HL-60/S4 (cell line): ENCODE measurements at regions not wholly inside any gene's neighbourhood (a gene's known extent, or its start where the extent isn't known, plus 50 kb on each side); places are given as distances from the start of the nearest gene placed in this dataset.

Experiments
- in situ Hi-C: fragments of 300-500 bp; cut with MboI; formaldehyde crosslinking; loops from 2 replicates; pipeline ENCODE4 v1.14.3; 2022; ENCODE audit warnings: low sequenced_read_pairs

GRCh38 chr20:52921340-52921739 is 50.8 kb upstream of the TSHZ2 start:
- in situ Hi-C loops: no loop called here

DNA sequence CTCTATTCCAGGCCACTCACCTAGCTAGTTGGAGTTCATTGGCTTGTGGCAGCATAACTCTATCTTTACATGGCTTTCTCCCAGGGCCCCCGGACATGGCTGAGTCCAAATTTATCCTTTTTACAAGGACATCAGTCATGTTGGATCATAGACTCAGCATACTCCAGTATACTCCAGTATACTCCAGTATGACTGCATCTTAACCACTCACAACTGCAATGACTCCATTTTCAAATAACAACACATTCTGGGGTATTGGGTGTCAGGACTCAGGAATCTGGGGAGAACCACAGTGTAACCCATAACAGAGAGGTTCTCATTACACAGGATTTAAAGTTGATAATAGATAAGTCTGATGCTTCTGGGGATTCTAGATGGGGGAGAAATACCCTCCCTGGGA is 53.8 kb upstream of the TSHZ2 start:
- in situ Hi-C loops: no loop called here

- in situ Hi-C loops: no loop called here
Observed at GRCh38 chr20:52915564-52915963, 56.6 kb upstream of the TSHZ2 start.

DNA sequence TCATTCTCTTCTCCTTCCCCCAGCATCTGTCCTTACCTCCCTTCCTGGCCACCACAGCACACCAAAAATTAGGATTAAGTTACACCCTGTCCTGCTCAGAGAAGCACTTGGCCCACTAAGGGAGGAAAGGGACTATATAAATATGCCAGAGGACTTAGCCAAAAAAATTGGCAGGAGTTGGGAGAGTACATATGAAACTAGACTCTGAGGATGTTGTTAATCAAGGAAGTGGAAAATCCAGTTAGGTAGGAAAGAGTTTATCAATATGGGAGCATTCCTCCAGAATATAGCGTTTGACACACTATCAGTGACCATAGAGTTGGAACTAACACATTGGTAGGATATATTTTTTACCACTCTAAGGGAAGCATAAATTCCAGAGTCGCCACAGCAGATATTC is 57.3 kb upstream of the TSHZ2 start:
- in situ Hi-C loops: no loop called here

- in situ Hi-C loops: no loop called here
Observed at GRCh38 chr20:52913650-52914387, 58.3 kb upstream of the TSHZ2 start.

DNA sequence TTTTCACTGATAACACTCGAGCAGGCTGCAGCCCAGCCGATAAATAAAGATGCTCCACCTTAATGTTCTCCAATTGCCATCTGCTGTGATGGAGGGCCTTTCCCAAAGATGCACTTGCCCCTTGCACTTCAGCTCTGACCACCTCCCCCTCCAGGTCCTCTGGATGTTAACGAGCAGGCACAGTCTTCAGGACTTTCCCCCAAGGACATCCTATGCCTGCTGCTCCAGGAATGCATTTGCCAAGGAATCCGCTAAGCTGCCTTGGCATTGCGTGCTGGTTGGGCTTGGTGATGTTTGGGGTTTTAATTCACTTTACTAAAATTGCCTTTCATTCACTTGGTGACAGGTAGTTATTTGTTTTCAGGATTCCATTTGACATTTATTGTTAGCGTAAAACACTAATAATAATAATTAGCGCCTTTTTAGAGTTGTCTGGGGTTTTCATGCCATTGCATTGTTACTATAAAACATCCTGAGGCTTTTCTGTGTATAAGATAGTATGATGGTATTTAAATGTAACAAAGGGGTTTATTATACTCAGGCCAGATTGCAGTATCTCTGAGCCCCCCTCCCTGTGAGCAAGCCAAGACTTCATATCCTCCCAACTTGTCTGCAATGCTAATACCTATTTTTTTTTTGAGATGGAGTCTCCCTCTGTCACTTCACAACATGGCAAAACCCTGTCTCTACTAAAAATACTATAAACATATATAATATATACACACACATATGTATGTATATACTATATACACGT is 66.7 kb upstream of the TSHZ2 start:
- in situ Hi-C loops: no loop called here

- in situ Hi-C loops: no loop called here
Observed at GRCh38 chr20:52904837-52905236, 67.3 kb upstream of the TSHZ2 start.

GRCh38 chr20:52899041-52899608 is 73.0 kb upstream of the TSHZ2 start:
- in situ Hi-C loops: no loop called here

DNA sequence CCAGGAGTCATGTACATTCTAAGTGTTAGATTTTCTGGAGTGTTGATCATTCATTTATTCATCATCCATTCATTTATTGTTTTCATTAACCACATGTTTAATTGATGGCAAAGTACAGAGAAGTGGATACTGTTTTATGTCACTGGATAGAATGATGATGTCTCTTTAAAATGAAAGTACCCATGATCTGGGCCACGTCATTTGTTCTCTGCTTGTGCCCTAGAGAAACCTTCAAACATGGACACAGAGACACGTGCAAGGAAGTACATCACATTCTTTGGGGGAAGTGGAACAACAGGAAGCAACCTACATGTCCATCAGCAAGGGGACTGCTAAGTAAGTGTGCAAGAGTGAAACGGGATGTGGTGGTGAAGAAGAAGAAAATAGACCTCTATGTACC is 75.8 kb upstream of the TSHZ2 start:
- in situ Hi-C loops: no loop called here

DNA sequence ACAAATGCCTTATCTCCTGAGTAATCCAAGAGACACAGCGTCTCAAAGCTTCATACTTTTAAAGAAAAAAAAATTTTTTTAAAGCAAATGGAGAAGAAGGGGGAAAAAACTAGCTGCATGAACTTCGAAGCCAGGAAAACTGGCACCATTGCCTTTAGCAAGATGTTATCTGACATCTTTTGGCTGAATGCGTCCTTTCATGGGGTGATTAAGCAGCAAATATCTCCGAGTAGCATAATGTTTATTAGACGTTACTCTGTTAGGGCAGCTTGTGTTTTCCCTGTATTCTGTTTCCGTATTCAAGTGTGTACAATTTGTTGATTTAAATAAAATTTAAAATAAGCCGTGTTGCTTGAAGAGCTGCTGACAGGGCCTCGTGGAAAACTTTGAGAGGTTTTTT is 76.5 kb upstream of the TSHZ2 start:
- in situ Hi-C loops: no loop called here

DNA sequence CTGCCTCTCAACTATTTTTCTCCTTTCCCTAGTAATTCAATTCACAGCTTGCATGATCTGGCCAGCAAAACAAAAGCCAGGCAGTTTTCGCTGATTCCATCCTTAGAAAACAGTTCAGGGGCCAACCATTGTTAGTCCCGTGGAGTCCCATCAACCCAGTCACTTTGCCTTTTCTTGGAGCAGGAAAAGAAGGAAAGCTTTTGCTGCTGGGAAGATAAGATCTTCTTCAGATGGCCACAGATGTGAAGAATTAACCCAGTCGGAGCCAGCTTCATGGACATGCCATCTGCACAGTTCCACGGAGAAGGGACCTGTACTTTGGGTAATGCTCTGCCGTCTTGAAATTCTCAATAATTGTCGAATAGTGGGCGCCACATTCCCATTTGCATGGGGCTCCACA is 76.9 kb upstream of the TSHZ2 start:
- in situ Hi-C loops: no loop called here

DNA sequence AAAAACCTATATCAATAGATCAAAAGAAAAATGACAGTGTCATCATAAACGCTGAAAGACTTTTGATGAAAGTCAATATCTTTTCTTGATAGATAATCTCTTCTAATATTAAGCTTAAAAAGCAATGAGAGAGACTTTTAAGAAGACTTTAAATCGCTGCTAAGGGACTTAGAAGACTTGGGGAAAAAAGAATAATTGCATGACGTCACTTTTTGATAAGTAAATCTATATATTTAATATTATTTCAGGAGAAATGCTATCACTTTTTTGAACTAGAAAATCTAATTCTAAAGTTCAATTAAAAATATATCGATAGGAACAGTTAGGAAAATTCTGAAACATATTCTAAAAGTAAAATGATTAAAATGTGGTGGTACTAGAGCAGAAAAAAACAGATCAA is 78.7 kb upstream of the TSHZ2 start:
- in situ Hi-C loops: no loop called here

GRCh38 chr20:52892023-52892422 is 80.1 kb upstream of the TSHZ2 start:
- in situ Hi-C loops: no loop called here

DNA sequence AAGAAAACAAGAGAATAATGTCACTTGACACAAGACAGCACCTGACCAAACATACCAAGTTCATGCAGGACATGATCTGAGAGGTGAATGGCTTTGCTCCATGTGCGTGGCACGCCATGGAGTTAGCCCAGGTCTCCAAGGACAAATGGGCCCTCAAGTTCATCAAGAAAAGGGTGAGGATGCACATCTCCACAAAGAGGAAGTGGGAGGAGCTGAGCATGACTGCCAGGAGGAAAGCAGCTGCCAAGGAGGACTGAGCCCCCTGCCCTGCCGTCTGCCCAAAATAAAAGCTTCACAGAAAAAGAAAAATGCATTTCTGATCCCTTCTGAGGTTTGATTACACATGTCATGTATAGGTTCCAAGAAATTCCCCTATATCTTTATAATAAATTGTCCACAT is 82.0 kb upstream of the TSHZ2 start:
- in situ Hi-C loops: no loop called here

DNA sequence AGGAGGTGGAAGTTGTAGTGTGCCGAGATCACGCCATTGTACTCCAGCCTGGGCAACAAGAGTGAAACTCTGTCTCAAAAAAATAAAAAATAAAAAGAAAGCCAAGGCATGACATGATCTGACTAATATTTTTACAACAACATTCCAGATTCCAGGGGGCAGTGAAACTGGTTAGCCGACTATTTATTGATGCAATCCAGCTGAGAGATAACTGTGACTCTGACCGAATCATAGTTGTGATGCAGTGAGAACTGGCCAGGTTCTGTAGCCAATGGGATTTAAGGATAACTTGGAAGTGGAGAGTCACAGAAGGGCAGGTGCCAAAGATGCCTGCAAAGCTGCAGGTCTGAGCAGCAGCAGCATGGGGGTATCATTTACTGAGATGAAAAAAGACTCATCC is 82.9 kb upstream of the TSHZ2 start:
- in situ Hi-C loops: no loop called here

GRCh38 chr20:52888096-52888495 is 84.1 kb upstream of the TSHZ2 start:
- in situ Hi-C loops: no loop called here

DNA sequence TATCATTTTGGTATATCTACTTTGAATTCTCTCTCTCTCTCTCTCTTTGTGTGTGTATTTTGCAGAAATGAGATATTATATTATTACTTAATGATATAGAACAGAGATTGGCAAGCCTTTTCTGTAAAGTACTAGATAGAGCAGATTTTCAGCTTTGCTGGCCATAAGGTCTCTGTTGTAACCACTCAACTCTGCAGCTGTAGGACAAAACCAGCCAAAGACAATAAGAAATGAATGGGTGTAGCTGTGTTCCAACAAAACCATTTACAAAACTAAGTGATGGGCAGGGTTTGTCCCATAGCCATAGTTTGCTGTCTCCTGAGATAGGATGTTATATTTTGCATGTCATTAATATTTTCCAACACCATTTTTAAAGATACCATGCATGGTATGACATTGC is 91.2 kb upstream of the TSHZ2 start:
- in situ Hi-C loops: no loop called here

DNA sequence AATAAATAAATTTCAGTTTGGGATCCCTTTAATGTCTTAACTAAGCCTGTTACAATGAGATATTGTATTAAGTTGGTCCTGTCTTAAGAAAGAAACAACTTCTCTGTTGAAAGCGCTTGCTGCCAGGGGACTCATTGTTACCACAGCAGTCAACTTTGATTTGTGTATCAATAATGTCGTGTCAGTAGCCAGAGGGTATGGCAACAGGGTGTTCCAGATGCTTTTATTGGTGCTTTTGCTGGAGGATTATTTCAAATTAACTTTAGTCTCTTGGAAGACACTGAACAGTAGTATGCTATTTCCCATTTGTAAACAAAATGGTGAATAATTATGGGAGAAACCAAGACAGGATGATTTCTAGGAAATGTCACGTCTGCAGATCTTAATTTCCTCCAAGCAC is 91.9 kb upstream of the TSHZ2 start:
- in situ Hi-C loops: no loop called here

DNA sequence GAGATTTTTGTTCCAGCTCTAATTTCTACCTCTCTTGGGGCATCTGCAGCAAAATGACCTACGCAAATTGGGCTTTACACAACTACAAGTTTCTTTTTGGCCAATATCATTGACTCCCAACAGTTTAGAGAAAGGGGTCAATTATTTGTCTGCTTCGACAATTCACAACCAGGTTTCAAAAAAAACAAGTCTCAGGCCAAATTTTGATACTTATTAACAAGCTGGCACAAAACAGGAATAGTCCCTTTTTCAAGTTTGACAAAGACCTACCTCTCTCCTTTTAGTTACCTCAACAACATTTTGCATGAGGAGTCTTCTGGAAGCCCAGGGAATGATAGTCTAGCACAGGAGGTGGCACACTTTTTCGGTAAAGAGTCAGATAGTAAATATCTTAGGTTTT is 97.9 kb upstream of the TSHZ2 start:
- in situ Hi-C loops: no loop called here

DNA sequence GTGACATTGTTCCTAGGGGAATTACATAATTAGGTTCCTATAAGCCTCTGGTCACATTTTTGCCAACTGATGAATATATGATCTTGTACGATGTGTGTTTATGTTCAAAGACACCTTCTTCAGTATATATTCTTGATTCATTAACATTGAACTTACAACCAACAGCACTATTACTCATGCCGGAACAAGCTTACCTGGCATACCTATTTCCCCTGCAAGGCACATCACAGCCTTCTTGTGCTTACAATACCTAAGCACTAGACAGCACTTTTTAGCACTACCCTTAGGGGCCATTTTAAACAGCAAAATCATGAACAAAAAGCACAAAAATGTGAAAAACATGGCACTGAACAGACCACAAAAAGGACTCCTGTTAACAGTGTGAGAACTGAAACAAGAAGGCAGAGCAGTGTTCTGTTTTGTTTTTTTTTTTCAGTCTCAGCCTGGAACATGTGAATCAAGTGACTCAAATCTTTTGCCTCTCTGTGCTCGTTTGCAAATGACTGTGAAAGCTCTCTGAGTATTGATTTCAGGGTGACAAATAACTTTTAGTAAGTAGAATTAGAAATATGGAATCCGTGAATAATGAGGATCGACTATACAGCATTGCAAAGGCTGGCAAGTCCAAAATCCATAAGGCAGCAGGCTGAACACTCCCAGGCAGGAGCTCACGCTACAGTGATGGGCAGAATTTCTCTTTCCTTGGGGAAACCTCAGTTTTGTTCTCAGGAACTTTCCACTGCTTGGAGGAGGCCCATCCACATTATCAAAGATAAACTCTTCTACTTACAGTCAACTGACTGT is 102.3 kb upstream of the TSHZ2 start:
- in situ Hi-C loops: no loop called here

GRCh38 chr20:52869276-52869675 is 102.9 kb upstream of the TSHZ2 start:
- in situ Hi-C loops: no loop called here
